DOHH2 (cell line): ENCODE measurements at regions not wholly inside any gene's neighbourhood (a gene's known extent, or its start where the extent isn't known, plus 50 kb on each side); places are given as distances from the start of the nearest gene placed in this dataset.

ENCODE experiments used
- H3F3A ChIP-seq: fragments of 200-600 bp; sonication (generic), shearing (Covaris generic); 2 replicates; pipeline ENCODE4 v1.6.0; 2016; ENCODE audit warnings: antibody characterized with exemption, mild to moderate bottlenecking; ENCODE audit not compliant: control insufficient read depth, insufficient read depth
- H3K27ac ChIP-seq: fragments of 200-600 bp; sonication (generic); 2 replicates; pipeline ENCODE4 v1.5.1; 2014; ENCODE audit warnings: low read depth, mild to moderate bottlenecking, low read length, moderate library complexity
- H3K27me3 ChIP-seq: fragments of 200-600 bp; sonication (generic); 2 replicates; pipeline ENCODE4 v1.6.1; 2014; ENCODE audit warnings: mild to moderate bottlenecking, low read length, mixed read lengths; ENCODE audit not compliant: control insufficient read depth
- H3K36me3 ChIP-seq: fragments of 200-600 bp; sonication (generic); 2 replicates; pipeline ENCODE4 v1.6.1; 2014; ENCODE audit warnings: mild to moderate bottlenecking, low read length, moderate library complexity, mixed read lengths; ENCODE audit not compliant: control insufficient read depth
- H3K4me1 ChIP-seq: fragments of 200-600 bp; sonication (generic); 2 replicates; pipeline ENCODE4 v1.6.1; 2014; ENCODE audit warnings: mild to moderate bottlenecking, low read length, mixed read lengths; ENCODE audit not compliant: control insufficient read depth
- H3K4me2 ChIP-seq: fragments of 200-600 bp; sonication (generic); 2 replicates; pipeline ENCODE4 v1.6.0; 2014; ENCODE audit warnings: mild to moderate bottlenecking, low read length, moderate library complexity
- H3K4me3 ChIP-seq: fragments of 200-600 bp; sonication (generic); 2 replicates; pipeline ENCODE4 v1.5.1; 2014; ENCODE audit warnings: mild to moderate bottlenecking, low read length, mixed read lengths
- H3K79me2 ChIP-seq: fragments of 200-600 bp; sonication (generic); 2 replicates; pipeline ENCODE4 v1.6.1; 2014; ENCODE audit warnings: mild to moderate bottlenecking, low read length, mixed read lengths; ENCODE audit not compliant: control insufficient read depth
- H3K9me2 ChIP-seq: fragments of 200-600 bp; sonication (generic); replicated peaks from 2 replicates; pipeline ENCODE4 v1.6.1; 2014; ENCODE audit warnings: mild to moderate bottlenecking, low read length, mixed read lengths; ENCODE audit not compliant: control insufficient read depth
- H3K9me3 ChIP-seq: fragments of 200-600 bp; sonication (generic); 2 replicates; pipeline ENCODE4 v1.6.1; 2014; ENCODE audit warnings: antibody characterized with exemption, low read length, mixed read lengths; ENCODE audit not compliant: control insufficient read depth, insufficient read depth
- H4K20me1 ChIP-seq: fragments of 200-600 bp; sonication (generic); 2 replicates; pipeline ENCODE4 v1.6.0; 2014; ENCODE audit warnings: low read depth, mild to moderate bottlenecking, antibody characterized with exemption, low read length, moderate library complexity; ENCODE audit not compliant: control insufficient read depth, insufficient read depth
- CTCF ChIP-seq: fragments of 200-600 bp; sonication (generic); IDR thresholded peaks from one replicate; pipeline ENCODE4 v1.5.1; 2014; ENCODE audit warnings: antibody characterized with exemption, mild to moderate bottlenecking, low read depth, low read length; ENCODE audit not compliant: poor library complexity, severe bottlenecking
- EZH2phosphoT487 ChIP-seq: fragments of 200-600 bp; sonication (generic); IDR thresholded peaks from 2 replicates; pipeline ENCODE4 v1.6.1; 2017; ENCODE audit warnings: borderline replicate concordance, mild to moderate bottlenecking, antibody characterized with exemption, low read length, moderate library complexity, mixed read lengths

GRCh38 chr20:58162986-58163385 lies 65.5 kb downstream of the ANKRD60 start:
- Histone ChIP-seq H3K27ac (no peak overlapping the region), H3K4me3 (no peak overlapping the region), H3K27me3 (no peaks in the 10 kb centered on the region), H3F3A (no peaks in the 10 kb centered on the region), H4K20me1 (no peaks in the 10 kb centered on the region), H3K9me3 (no peaks in the 10 kb centered on the region), H3K9me2 (no peaks in the 10 kb centered on the region), H3K4me2 (no peak overlapping the region), H3K36me3 (no peaks in the 10 kb centered on the region), H3K79me2 (no peaks in the 10 kb centered on the region), H3K4me1 (no peaks in the 10 kb centered on the region)
- TF ChIP-seq EZH2phosphoT487 (no peak), CTCF (no peak)

GRCh38 chr20:58161192-58161591 lies 67.3 kb downstream of the ANKRD60 start:
- no peaks in the 10 kb centered on the region for H3F3A ChIP-seq
- no peaks in the 10 kb centered on the region; the same call in 1 of the 2 replicates for H3K27me3 ChIP-seq
- H3K79me2 ChIP-seq = no peaks in the 10 kb centered on the region
- no peaks in the 10 kb centered on the region for H3K4me1 ChIP-seq
- no peak overlapping the region for H3K4me3 ChIP-seq
- TF ChIP-seq EZH2phosphoT487 (no peak), CTCF (no peak)
- no peak overlapping the region for H3K4me2 ChIP-seq
- H3K9me2 ChIP-seq = no peaks in the 10 kb centered on the region
- H3K27ac ChIP-seq = no peak overlapping the region
- no peaks in the 10 kb centered on the region for H4K20me1 ChIP-seq
- no peaks in the 10 kb centered on the region for H3K36me3 ChIP-seq
- no peaks in the 10 kb centered on the region for H3K9me3 ChIP-seq

- Histone ChIP-seq H3K4me1 (no peaks in the 10 kb centered on the region), H3K4me3 (no peak overlapping the region), H3K9me3 (no peaks in the 10 kb centered on the region), H3K4me2 (no peak overlapping the region), H3F3A (no peaks in the 10 kb centered on the region), H3K36me3 (no peaks in the 10 kb centered on the region), H3K79me2 (no peaks in the 10 kb centered on the region), H3K9me2 (no peaks in the 10 kb centered on the region), H4K20me1 (no peaks in the 10 kb centered on the region), H3K27ac (no peak overlapping the region), H3K27me3 (no peaks in the 10 kb centered on the region; the same call in 1 of the 2 replicates)
- TF ChIP-seq CTCF (no peak), EZH2phosphoT487 (no peak)
These were observed 67.9 kb downstream of the ANKRD60 start for GRCh38 chr20:58160451-58161061.
